Activated naive CD4-positive, alpha-beta T cell treated with anti-CD3 and anti-CD28 coated beads, Interleukin-2, amount 10 ng/mL, durations not matched to agents 7 days and 5 days (primary cell): ENCODE measurements at regions not wholly inside any gene's neighbourhood (a gene's known extent, or its start where the extent isn't known, plus 50 kb on each side); places are given as distances from the start of the nearest gene placed in this dataset.

Source experiments
- CTCF ChIA-PET: fragments of 350-600 bp; sonication (Branson Sonifier 250); formaldehyde crosslinking; loops from one replicate; lab custom pipeline; 2021; ENCODE audit warnings: antibody characterized with exemption; lab: Charles Lee
- DNase-seq: peaks from one replicate; pipeline ENCODE4 v3.0.0-alpha.2; 2020
- H3K27ac Mint-ChIP-seq: one replicate; pipeline ENCODE4 v1.8.0; 2021; ENCODE audit warnings: mild to moderate bottlenecking, moderate library complexity, mixed read lengths
- H3K27me3 Mint-ChIP-seq: one replicate; pipeline ENCODE4 v1.8.0; 2021; ENCODE audit warnings: mild to moderate bottlenecking, mixed read lengths
- H3K36me3 Mint-ChIP-seq: one replicate; pipeline ENCODE4 v1.8.0; 2021; ENCODE audit warnings: mixed read lengths
- H3K4me1 Mint-ChIP-seq: one replicate; pipeline ENCODE4 v1.8.0; 2021; ENCODE audit warnings: mixed read lengths
- H3K4me3 Mint-ChIP-seq: one replicate; pipeline ENCODE4 v1.8.0; 2021; ENCODE audit warnings: mild to moderate bottlenecking, moderate library complexity, mixed read lengths
- H3K9me3 Mint-ChIP-seq: one replicate; pipeline ENCODE4 v1.8.0; 2021; ENCODE audit warnings: mixed read lengths

DNA sequence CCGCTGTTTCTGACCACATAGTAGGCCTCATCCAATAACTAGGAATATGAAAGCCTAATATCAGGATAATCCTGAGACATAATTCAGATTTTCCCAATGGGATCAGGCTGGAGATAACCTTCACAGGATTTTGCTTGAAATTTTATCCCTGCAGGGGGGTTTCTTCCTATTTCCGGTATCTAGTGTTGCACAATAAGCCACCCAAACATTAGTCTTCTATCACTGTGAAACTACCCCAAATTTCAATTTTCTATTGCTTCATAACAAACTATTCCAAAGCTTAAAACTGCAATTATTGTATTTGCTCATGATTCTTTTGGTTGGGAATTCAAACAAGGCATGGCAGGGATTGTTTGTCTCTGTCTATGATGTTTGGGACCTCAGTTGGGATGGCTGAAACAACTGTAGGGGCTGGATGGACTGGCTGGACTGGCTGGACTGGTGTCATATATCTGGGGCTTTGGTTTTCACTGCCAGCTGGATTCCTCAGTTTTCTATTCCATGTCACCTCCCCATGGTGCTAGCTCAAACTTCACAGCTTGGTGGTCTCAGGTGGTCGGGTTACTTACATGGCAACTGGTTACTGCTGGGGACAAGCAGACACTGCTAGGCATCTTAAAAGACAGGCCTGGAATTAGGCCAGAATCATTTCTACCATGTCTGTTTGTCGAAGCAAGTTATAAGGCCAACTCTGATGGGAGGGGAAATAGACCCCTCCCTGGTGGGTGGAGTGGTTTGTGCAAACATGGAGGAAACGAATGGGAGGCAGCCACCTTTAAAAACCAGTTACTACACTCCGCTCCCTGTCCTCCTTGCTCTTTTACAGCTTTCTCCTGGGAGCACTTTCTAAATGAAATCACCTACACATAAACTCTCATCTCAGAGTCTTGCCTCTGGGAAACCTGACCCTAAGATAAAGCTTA, 88.2 kb upstream of the STT3B start:
- H3K4me3 Mint-ChIP-seq: no peak overlapping the region

DNA sequence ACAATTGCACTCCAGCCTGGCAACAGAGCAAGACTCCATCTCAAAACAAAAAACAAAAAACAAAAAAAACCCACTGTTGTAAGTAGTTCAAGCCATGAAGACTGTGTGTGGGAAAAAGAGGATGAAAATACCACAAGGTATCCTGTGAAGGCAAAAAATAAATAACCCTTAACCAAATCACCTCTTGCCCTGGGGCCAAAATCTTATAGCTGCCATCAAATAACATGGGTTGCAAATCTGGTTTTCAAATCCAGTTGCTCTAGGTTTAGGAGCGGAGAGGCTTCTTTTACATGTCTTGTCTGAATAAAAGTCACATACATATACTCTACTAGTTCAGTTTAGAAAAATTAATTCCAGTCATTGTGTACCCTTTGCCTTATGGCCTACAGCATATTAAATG, 87.0 kb upstream of the STT3B start:
- Mint-ChIP-seq H3K4me3 (no peak overlapping the region), H3K27ac (no peak overlapping the region), H3K36me3 (peaks cover 19% of the 10 kb centered on the region), H3K27me3 (no peaks in the 10 kb centered on the region), H3K9me3 (peaks cover 17% of the 10 kb centered on the region), H3K4me1 (peaks cover 36% of the 10 kb centered on the region)
- DNase-seq: no peak
- CTCF ChIA-PET: interaction anchor here (1.5 kb wide), 1 partner anchor 675 kb away, joined by 3 read pairs; no protein-coding TSS in a partner anchor

More for the DNA sequence above, 88.2 kb upstream of the STT3B start:
- Mint-ChIP-seq H3K36me3 (peaks cover 10% of the 10 kb centered on the region), H3K27ac (no peak overlapping the region), H3K4me1 (peaks cover 32% of the 10 kb centered on the region), H3K27me3 (no peaks in the 10 kb centered on the region), H3K9me3 (peaks cover 12% of the 10 kb centered on the region)
- CTCF ChIA-PET: interaction anchor here (1.5 kb wide), 1 partner anchor 674 kb away, joined by 3 read pairs; no protein-coding TSS in a partner anchor
- no peak for DNase-seq

DNA sequence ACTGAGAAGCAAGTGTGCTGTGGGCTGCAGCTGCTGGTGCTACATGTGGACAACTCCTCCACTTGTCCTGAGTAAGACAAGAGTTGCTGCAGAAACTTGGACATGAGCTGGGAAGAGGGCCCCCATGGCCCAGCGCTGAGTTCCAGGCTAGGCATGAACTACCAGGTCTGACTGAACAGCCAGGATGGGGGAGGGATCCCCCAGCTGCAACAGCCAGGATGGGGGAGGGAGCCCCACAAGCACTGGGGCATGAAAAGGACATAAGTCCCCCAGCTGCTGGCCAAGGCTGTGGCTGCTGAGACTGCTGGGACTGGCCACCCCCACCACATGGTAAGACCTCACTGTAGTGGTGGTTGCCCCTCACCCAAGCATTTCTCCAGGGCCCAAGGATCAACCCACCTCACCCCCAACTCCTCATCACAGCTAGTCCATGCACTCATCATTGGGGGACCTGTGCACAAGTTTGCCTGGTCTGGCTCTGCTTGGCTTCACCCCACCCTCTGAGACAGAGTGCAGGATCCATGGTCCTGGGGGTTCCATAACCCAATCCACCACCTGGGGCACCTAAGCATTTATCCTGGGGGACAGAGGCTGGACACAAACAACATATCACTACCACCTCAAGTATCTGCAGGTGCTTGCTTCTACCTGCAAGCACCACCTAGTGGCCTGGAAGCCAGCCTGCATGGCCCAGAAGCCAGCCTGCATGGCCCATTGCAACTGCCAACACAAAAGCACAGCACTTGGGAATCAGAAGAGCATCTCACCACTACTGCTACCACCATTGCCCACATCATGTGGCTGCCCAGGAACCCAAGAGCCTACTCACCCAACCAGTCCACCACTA, 84.5 kb upstream of the STT3B start:
- peaks cover 37% of the 10 kb centered on the region for H3K4me1 Mint-ChIP-seq
- CTCF ChIA-PET: interaction anchor here (1.0 to 2.1 kb wide), 3 partner anchors 10 to 514 kb away, joined by 3 to 6 read pairs (median 3); no protein-coding TSS in a partner anchor
- no peak overlapping the region for H3K4me3 Mint-ChIP-seq
- H3K9me3 Mint-ChIP-seq: peaks cover 32% of the 10 kb centered on the region
- H3K36me3 Mint-ChIP-seq: peaks cover 24% of the 10 kb centered on the region
- H3K27ac Mint-ChIP-seq: peak overlapping the region; percentile 71
- DNase-seq: peak; percentile 43
- H3K27me3 Mint-ChIP-seq: peaks cover 3% of the 10 kb centered on the region

DNA sequence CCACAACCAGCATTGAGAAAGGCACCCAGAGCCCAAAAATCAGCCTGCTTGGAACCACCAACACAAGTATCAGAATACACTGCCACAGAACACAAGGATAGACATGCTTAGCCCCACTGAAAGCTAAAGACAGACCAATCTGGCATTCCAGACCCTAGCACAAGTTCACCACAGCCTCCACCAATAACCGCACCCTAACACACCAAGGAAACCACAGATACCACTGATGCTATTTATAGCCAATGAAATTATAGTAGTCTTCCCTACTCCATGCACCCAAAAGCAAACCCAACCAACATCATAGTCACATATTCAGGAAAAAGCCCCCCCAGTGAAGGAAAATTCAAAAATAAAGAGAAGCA, 83.9 kb upstream of the STT3B start:
- no peak for DNase-seq
- Mint-ChIP-seq H3K36me3 (peaks cover 26% of the 10 kb centered on the region), H3K9me3 (peaks cover 32% of the 10 kb centered on the region), H3K4me1 (peaks cover 34% of the 10 kb centered on the region), H3K4me3 (no peak overlapping the region), H3K27me3 (peaks cover 8% of the 10 kb centered on the region), H3K27ac (peak overlapping the region; percentile 71)
- CTCF ChIA-PET: interaction anchor here (1.0 kb wide), 1 partner anchor 515 kb away, joined by 3 read pairs; no protein-coding TSS in a partner anchor

DNA sequence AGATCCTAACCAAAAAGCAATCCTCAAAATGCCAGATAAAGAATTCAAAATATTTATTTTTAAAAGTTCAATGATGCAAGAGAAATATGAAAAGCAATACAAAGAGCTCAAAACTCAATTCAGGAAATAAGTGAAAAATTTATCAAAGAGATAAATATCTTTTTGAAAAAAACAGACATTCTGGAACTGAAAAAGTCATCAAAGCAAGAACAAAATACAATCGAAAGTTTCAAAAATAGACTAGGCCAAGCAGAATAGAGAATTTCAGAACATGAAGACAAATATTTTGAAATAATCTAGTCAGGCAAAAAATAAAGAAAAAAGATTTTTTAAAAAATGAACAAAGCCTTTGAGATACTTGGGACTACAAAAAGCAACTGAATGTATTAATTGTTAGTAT, 83.4 kb upstream of the STT3B start:
- Mint-ChIP-seq H3K4me1 (peaks cover 32% of the 10 kb centered on the region), H3K27ac (peak overlapping the region; percentile 71), H3K4me3 (no peak overlapping the region), H3K9me3 (peaks cover 32% of the 10 kb centered on the region), H3K27me3 (peaks cover 8% of the 10 kb centered on the region), H3K36me3 (peaks cover 26% of the 10 kb centered on the region)
- CTCF ChIA-PET: no interaction called here
- DNase-seq: no peak

DNA sequence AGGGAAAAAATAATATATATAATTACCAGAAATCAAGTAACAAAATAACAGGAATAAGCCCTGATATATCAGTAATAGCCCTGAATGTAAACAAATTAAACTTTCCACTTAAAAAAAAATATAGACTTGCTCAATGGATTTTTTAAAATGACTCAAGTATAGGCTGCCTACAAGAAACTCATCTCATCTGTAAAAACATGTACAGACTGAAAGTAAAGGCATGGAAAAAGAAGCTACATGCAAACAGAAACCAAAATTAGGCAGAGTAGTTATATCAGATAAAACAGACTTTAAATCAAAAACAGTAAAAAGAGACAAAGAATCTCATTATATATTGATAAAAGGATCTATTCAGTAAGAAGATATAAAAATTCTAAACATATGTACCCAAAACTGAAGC, 82.4 kb upstream of the STT3B start:
- peaks cover 29% of the 10 kb centered on the region for H3K4me1 Mint-ChIP-seq
- no peak for DNase-seq
- no peak overlapping the region for H3K4me3 Mint-ChIP-seq
- H3K27me3 Mint-ChIP-seq: peaks cover 8% of the 10 kb centered on the region
- H3K9me3 Mint-ChIP-seq: peaks cover 32% of the 10 kb centered on the region
- CTCF ChIA-PET: interaction anchor here (1.2 to 1.5 kb wide), 2 partner anchors 17 to 72 kb away, joined by 3 read pairs; no protein-coding TSS in a partner anchor
- H3K36me3 Mint-ChIP-seq: peaks cover 26% of the 10 kb centered on the region
- no peak overlapping the region for H3K27ac Mint-ChIP-seq

DNA sequence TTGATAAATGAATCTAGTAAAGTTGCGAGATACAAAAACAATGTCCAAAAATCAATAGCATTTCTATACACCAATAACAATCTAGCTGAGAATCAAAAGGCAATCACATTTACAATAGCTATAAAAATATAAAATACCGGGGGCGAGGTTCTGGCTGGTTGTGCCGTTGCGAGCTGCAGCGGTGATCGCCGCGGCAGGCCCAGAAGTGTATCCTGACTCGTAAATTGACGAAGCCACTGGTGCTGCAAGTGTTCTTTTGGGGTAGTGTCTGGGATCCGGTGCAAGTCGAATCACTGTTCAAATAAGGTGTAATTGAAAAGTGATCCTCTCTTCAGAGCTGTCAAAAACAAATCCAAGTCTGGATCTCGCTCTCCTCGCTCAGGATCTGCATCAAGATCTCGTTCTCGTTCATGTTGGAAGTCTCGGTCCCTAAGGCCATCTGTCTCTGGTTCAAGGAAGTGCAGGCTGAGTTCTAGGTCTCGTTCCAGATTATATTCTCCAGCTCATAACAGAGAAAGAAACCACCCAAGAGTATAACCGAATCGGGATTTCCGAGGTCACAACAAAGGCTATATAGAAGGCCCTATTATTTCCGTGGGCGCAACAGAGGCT, 80.1 kb upstream of the STT3B start:
- peaks cover 32% of the 10 kb centered on the region for H3K9me3 Mint-ChIP-seq
- peaks cover 26% of the 10 kb centered on the region for H3K36me3 Mint-ChIP-seq
- CTCF ChIA-PET: no interaction called here
- H3K27me3 Mint-ChIP-seq: peaks cover 8% of the 10 kb centered on the region
- H3K4me3 Mint-ChIP-seq: no peak overlapping the region
- peaks cover 25% of the 10 kb centered on the region for H3K4me1 Mint-ChIP-seq
- H3K27ac Mint-ChIP-seq: no peak overlapping the region
- no peak for DNase-seq

DNA sequence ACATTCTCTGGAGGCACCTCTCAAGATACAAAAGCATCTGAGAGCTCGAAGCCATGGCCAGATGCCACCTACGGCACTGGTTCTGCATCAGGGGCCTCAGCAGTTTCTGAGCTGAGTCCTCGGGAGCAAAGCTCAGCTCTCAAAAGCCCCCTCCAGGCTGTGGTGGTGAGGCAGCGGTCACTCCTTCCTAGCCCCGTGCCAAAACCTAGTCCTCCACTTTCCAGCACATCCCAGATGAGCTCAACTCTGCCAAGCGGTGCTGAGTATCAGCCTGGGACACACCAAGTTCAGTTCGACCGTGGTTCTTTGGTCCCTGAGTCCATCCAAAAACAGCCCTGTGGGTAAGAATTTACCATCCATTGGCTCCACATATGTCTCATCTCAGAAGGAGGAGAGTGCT, 79.3 kb upstream of the STT3B start:
- CTCF ChIA-PET: interaction anchor here (1.5 kb wide), 1 partner anchor 9 kb away, joined by 3 read pairs; no protein-coding TSS in a partner anchor
- Mint-ChIP-seq H3K27me3 (peaks cover 8% of the 10 kb centered on the region), H3K36me3 (peaks cover 26% of the 10 kb centered on the region), H3K9me3 (peaks cover 30% of the 10 kb centered on the region), H3K4me3 (no peak overlapping the region), H3K27ac (no peak overlapping the region), H3K4me1 (peaks cover 18% of the 10 kb centered on the region)
- DNase-seq: no peak

DNA sequence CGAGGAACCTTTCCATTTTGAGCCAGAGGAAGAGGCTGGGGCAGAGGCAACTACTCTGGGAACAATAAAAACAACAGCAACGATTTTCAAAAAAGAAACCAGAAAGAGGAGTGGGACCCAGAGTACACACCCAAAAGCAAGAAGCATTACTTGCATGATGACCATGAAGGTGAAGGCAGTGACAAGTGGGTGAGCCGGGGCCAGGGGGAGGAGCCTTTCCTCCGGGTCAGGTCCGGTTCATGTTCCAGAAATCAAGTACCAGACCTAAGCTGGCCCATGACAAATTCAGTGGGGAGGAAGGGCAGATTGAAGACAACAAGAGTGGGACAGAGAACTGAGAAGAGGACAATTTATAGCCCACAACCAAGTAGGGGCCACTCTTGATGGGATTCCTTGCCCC, 77.2 kb upstream of the STT3B start:
- peaks cover 6% of the 10 kb centered on the region for H3K36me3 Mint-ChIP-seq
- peaks cover 15% of the 10 kb centered on the region for H3K9me3 Mint-ChIP-seq
- no peak overlapping the region for H3K27ac Mint-ChIP-seq
- peaks cover 8% of the 10 kb centered on the region for H3K27me3 Mint-ChIP-seq
- H3K4me1 Mint-ChIP-seq: peaks cover 2% of the 10 kb centered on the region
- no peak overlapping the region for H3K4me3 Mint-ChIP-seq
- DNase-seq: no peak
- CTCF ChIA-PET: no interaction called here

DNA sequence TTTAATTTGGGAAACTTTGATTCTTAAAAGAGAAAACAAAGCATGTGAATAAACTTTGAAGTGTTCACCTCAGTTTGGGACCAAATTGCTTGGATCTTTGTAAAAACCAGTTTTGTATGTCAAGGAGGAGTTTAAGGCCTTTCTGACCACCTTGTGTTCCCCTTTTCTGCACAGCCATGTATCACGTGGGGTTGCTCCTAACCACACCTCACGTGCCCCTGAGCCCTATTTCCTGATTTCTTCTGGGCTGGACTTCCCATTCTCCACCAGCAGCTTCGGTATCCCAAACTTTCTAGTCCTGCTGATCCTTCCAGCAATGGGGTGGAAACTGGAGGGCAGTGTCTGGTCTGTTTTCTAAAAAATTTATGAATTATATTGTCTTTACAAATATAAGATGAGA, 76.4 kb upstream of the STT3B start:
- H3K9me3 Mint-ChIP-seq: peaks cover 19% of the 10 kb centered on the region
- peaks cover 6% of the 10 kb centered on the region for H3K4me1 Mint-ChIP-seq
- no peak overlapping the region for H3K4me3 Mint-ChIP-seq
- peaks cover 8% of the 10 kb centered on the region for H3K27me3 Mint-ChIP-seq
- peaks cover 6% of the 10 kb centered on the region for H3K36me3 Mint-ChIP-seq
- DNase-seq: no peak
- H3K27ac Mint-ChIP-seq: no peak overlapping the region
- CTCF ChIA-PET: no interaction called here

DNA sequence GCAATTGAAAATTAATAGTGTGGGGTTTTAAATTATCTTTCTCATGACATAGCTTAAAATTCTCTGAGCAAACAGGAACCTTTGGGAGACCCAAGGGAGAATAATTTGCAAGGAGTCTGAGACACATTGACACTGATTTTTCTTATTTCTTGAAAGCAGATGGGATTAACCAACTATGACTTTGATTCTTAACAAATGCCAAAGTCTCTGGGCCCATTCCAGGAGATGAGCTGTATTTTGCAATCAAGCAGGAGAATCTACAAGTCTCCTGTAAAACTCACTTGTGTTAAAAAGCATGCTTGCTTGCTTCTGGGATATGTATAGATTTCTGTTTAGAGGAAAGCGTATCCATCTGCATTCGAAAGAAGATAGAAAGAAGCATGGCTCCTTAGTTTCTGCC, 71.3 kb upstream of the STT3B start:
- Mint-ChIP-seq H3K27ac (no peak overlapping the region), H3K4me3 (no peak overlapping the region), H3K4me1 (peaks cover 24% of the 10 kb centered on the region), H3K36me3 (no peaks in the 10 kb centered on the region), H3K27me3 (no peaks in the 10 kb centered on the region), H3K9me3 (peaks cover 3% of the 10 kb centered on the region)
- CTCF ChIA-PET: interaction anchor here (0.7 to 1.4 kb wide), 2 partner anchors 34 to 71 kb away, joined by 3 read pairs; partner anchors contain the start of gene STT3B
- no peak for DNase-seq

DNA sequence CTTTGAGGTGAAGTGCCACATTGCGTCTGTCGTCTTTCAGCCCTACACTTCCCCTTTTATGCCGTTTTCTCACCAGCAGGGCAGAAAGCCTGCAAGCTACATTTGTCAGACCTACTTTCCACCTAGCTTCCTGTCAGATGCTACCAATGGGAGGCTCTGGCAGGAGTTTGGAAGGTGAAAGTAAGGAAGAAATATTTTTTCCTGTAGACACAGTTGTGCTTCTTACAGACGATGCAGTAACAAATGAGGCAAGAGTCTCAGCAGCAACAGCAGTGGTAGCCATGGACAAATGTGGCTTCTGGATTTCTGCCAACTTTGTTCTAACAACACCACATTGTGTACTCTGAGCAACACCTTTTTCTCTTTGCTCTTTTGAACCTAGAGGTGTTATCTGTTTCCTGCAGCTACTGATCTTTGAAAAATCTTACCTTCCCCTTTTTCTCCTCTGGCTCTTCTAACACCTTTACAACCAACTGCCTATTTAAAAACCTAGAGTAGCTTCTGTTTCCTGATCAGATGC, 70.6 kb upstream of the STT3B start:
- peak; percentile 56 for DNase-seq
- CTCF ChIA-PET: interaction anchor here (1.4 kb wide), 1 partner anchor 8 kb away, joined by 3 read pairs; no protein-coding TSS in a partner anchor
- Mint-ChIP-seq H3K4me1 (peaks cover 24% of the 10 kb centered on the region), H3K9me3 (peaks cover 3% of the 10 kb centered on the region), H3K27ac (peak overlapping the region; percentile 90), H3K36me3 (no peaks in the 10 kb centered on the region), H3K27me3 (no peaks in the 10 kb centered on the region), H3K4me3 (no peak overlapping the region)

DNA sequence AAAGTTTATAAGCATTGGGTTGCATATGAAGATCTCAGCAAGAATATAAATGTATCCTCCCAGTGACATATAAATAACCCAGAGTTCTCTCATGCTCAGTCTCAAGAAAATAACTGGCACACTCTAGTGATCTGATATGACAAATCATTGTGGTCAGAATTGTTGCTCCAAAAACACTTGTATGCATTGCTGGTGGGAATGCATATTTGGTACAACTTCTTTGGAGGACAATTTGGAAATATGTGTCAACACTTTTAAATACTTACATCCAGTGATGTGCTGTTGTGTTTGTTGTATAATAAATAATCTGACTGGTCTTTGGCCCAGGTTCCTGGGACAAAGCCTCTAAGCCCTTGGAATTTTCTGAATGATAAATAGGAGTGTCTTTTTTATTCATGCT, 66.7 kb upstream of the STT3B start:
- Mint-ChIP-seq H3K4me1 (peaks cover 21% of the 10 kb centered on the region), H3K4me3 (no peak overlapping the region), H3K36me3 (no peaks in the 10 kb centered on the region), H3K27ac (no peak overlapping the region), H3K27me3 (no peaks in the 10 kb centered on the region), H3K9me3 (no peaks in the 10 kb centered on the region)
- DNase-seq: no peak
- CTCF ChIA-PET: no interaction called here
